Adrenal gland (tissue), 9 donors: ENCODE measurements at regions not wholly inside any gene's neighbourhood (a gene's known extent, or its start where the extent isn't known, plus 50 kb on each side); places are given as distances from the start of the nearest gene placed in this dataset.

Source experiments
- DNase-seq, 7 donors: peaks; one replicate each; pipeline ENCODE4 v3.0.0-alpha.2; 2019 to 2020
- H3K27ac ChIP-seq, 5 donors: fragments of 200-600 bp; sonication (generic) in 4 of 5; 1 replicate in 3 of 5; 2 replicates in 2 of 5; pipeline versions ENCODE4 v1.5.1 to v1.8.0; 2016 to 2020; ENCODE audit warnings: mild to moderate bottlenecking in 1 of 5
- H3K27me3 ChIP-seq: fragments of 200-600 bp; 2 replicates; pipeline ENCODE4 v1.8.0; 2021
- H3K36me3 ChIP-seq, 2 donors: fragments of 200-600 bp; replicated peaks in 1 of 2; 1 replicate in 1 of 2; 2 replicates in 1 of 2; pipeline versions ENCODE4 v1.5.1 to v1.8.0; 2018 to 2022
- H3K4me1 ChIP-seq, 2 donors: fragments of 200-600 bp; replicated peaks in 1 of 2; 1 replicate in 1 of 2; 2 replicates in 1 of 2; pipeline versions ENCODE4 v1.5.1 to v1.8.0; 2018 to 2021
- H3K4me3 ChIP-seq, 4 donors: fragments of 200-600 bp; sonication (generic) in 3 of 4; one replicate each; pipeline ENCODE4 v1.5.1; 2016 to 2018
- H3K9me3 ChIP-seq, 3 donors: fragments of 200-600 bp; sonication (generic) in 1 of 3; replicated peaks in 1 of 3; 1 replicate in 2 of 3; 2 replicates in 1 of 3; pipeline versions ENCODE4 v1.5.1 to v1.8.0; 2016 to 2021
- CTCF ChIP-seq, 6 experiments: fragments of 450-650 bp in 4 of 6; fragments of 200-600 bp in 2 of 6; sonication (generic) in 1 of 6; IDR thresholded peaks; 1 replicate in 5 of 6; 2 replicates in 1 of 6; pipeline versions ENCODE4 v1.5.1 to v1.8.0; 2016 to 2021; ENCODE audit warnings: antibody characterized with exemption in 6 of 6, mild to moderate bottlenecking in 2 of 6, moderate library complexity in 1 of 6
- POLR2A ChIP-seq, 2 donors: fragments of 450-650 bp; IDR thresholded peaks; one replicate each; pipeline ENCODE4 v1.6.1; 2017; ENCODE audit warnings: antibody characterized with exemption in 2 of 2, mild to moderate bottlenecking in 2 of 2, moderate library complexity in 1 of 2
- WGBS, 4 donors: extraction: QIAGEN DNeasy Blood & Tissue Kit in 2 of 4; methylation state at CpG; one replicate each; pipeline versions ENCODE4 v1.1.5 to v1.1.7; 2013 to 2017; 5-methylcytosine and 5-hydroxymethylcytosine counted together
- intact Hi-C, 2 donors: fragments of 100-400 bp; cut with DNase I; formaldehyde crosslinking; loops; one replicate each; pipeline versions ENCODE4 v1.14.1 to v1.15.0; 2022 to 2023
- donor health status: healthy with polysubstance abuse.
- donor health status: Bipolar disorder and iron deficiency.
- donor health status: DM: yes; HTN: yes; CAD: no.
- donor health status: DM: no; HTN: no; CAD: no.
- donor health status: DM: no; HTN: no; CAD: no.

- Histone ChIP-seq H3K27me3 (no peaks in the 10 kb centered on the region), H3K27ac (peak overlapping the region in 1 of 5 donors; percentile 1), H3K4me3 (peak overlapping the region in 1 of 4 donors; percentile 38), H3K9me3 (no peaks in the 10 kb centered on the region), H3K4me1 (peaks cover 0 to 15% of the 10 kb centered on the region in 2 donors), H3K36me3 (no peaks in the 10 kb centered on the region)
- 72 to 76% (median 75%) methylated on average over 5 of the region's 5 CpGs for WGBS, 4 donors
- intact Hi-C loops = no loop called here
- peak in 2 of 7 donors; percentile 16 to 27 for DNase-seq
- TF ChIP-seq POLR2A (IDR thresholded peaks at IDR 0.05) (no peak), CTCF (IDR thresholded peaks at IDR 0.05) (peak; percentile 5 to 55 (median 40))
Observed at GRCh38 chr13:33487575-33488243, 202.2 kb upstream of the STARD13 start.

- peaks cover 0 to 15% of the 10 kb centered on the region in 2 donors for H3K4me1 ChIP-seq
- no peaks in the 10 kb centered on the region for H3K27me3 ChIP-seq
- no peak for TF ChIP-seq POLR2A (IDR thresholded peaks at IDR 0.05)
- no peak for TF ChIP-seq CTCF (IDR thresholded peaks at IDR 0.05)
- intact Hi-C loops = no loop called here
- H3K9me3 ChIP-seq = no peaks in the 10 kb centered on the region
- WGBS, 4 donors = 91 to 94% (median 93%) methylated on average over 4 of the region's 4 CpGs
- H3K36me3 ChIP-seq = no peaks in the 10 kb centered on the region
- H3K4me3 ChIP-seq = no peak overlapping the region
- no peak for DNase-seq
- H3K27ac ChIP-seq = no peak overlapping the region
Observed at GRCh38 chr13:33489563-33489962, 204.0 kb upstream of the STARD13 start.

GRCh38 chr13:33490461-33491327 lies 205.1 kb upstream of the STARD13 start:
- no peaks in the 10 kb centered on the region for H3K9me3 ChIP-seq
- H3K4me1 ChIP-seq = peaks cover 0 to 15% of the 10 kb centered on the region in 2 donors
- H3K36me3 ChIP-seq = no peaks in the 10 kb centered on the region
- no peak overlapping the region for H3K27ac ChIP-seq
- WGBS, 4 donors = 81 to 83% (median 82%) methylated on average over 16 to 17 of the region's 17 CpGs
- H3K27me3 ChIP-seq = no peaks in the 10 kb centered on the region
- intact Hi-C loops = no loop called here
- no peak for TF ChIP-seq POLR2A (IDR thresholded peaks at IDR 0.05)
- TF ChIP-seq CTCF (IDR thresholded peaks at IDR 0.05) = no peak
- peak in 1 of 7 donors; percentile 10 for DNase-seq
- no peak overlapping the region for H3K4me3 ChIP-seq

- Histone ChIP-seq H3K36me3 (no peaks in the 10 kb centered on the region), H3K9me3 (no peaks in the 10 kb centered on the region), H3K27me3 (no peaks in the 10 kb centered on the region), H3K4me1 (peaks cover 0 to 9% of the 10 kb centered on the region in 2 donors), H3K27ac (no peak overlapping the region), H3K4me3 (no peak overlapping the region)
- intact Hi-C loops = no loop called here
- no peak for TF ChIP-seq POLR2A (IDR thresholded peaks at IDR 0.05)
- TF ChIP-seq CTCF (IDR thresholded peaks at IDR 0.05) = no peak
- DNase-seq = no peak
- 65 to 86% (median 78%) methylated on average over 6 of the region's 6 CpGs for WGBS, 4 donors
Observed at GRCh38 chr13:33493672-33494365, 208.3 kb upstream of the STARD13 start.
